GM21529 (cell line): ENCODE measurements at regions not wholly inside any gene's neighbourhood (a gene's known extent, or its start where the extent isn't known, plus 50 kb on each side); places are given as distances from the start of the nearest gene placed in this dataset.

Experiments
- ATAC-seq: cut with Tn5 transposase; IDR thresholded peaks from one replicate; pipeline ENCODE4 v1.9.1; 2021; ENCODE audit not compliant: unreplicated experiment

DNA sequence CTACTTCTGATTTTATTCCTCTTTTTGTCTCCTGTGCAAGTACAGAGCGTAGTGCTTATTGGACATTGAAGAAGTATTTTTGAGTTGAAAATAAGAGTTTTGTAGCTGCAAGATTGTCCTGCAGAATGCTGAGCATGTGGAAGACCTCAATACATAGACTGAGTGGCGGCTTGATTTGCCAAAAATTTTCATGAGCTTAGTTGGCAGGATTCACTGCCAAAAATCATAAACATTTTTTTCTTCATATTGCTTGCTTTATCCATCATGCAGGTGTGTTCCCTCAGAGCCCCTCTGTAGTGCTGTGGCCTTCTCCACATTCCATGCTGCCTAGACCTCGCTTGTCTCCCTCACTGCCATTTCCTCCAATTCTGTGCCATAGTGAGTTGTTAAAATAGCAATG, 100.1 kb downstream of the DUSP10 start:
- ATAC-seq: no peak

DNA sequence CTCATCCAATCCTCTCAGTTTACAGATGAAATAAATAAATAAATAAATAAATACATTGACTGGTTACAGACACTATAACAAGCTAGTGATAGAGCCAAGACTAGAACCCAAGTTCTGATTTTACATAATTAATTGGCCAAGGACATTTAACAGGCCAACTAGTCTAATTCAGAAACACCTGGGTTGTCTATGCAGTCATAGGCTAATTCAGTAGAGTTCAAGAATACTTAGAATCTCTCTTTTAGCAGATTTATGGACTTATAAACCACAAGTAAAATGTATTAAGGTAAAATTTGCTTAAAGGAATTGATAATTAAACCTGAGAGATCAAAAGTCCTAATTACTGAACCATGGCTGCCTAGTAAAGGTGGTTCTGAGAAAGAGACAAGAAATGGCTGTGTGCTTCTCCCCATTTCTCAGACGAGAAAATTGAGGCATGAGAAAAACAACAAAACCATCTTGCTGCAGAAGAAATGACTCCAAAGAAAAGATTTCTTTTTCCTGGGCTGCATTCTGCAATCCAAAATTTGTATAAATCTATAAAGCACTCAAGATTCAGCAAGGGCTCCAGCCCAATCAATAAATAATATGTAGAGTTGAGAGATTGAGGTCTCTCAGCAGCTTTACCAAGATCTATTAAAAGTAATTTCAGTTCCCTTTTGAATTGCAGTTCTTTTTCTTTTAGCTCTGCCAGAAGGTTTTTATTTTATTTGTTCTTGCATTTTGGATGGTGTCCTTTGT, 98.3 kb downstream of the DUSP10 start:
- peak; percentile 75 for ATAC-seq

DNA sequence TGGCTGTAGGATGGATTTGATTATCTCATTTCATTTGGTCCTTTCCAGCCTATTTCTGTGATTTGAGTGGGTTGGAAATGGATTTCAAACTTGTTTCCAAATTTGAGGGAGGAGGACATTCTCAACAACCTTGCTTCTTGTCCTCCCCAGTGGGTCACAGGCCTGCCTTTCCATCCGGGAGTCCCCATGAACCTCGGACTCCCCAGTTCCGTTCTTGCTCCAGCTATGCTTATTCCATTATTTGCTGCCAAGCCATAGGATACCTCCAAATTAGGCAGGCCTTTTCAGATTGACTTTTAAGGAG, 97.8 kb downstream of the DUSP10 start:
- ATAC-seq: peak; percentile 16

DNA sequence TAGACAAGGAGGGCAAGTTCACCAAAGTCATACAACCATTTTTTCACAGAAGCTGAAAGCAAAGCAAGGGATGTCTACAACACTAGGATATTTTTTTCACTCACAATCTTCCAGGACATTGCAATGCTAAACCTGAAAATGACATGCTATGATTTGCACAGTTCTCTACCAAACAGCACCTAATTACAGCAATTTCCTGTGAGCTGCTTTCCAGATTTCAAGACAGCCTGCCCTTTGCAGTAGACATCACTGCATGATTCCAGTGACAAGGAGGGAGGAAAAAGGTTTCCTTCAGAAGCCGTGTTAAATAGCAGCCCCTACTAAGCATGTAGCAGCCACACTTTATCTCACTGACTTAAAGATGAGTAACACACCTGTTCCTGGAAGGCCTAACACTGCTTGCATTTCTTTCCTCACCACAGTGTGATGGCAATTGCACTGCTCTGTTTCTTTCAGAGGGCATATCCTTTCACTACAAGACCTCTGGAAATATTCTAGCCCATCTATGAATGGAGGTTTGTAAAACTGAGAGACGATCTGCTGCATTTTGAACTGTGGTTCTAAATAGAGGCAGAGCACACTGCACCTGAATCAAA, 97.1 kb downstream of the DUSP10 start:
- no peak for ATAC-seq

DNA sequence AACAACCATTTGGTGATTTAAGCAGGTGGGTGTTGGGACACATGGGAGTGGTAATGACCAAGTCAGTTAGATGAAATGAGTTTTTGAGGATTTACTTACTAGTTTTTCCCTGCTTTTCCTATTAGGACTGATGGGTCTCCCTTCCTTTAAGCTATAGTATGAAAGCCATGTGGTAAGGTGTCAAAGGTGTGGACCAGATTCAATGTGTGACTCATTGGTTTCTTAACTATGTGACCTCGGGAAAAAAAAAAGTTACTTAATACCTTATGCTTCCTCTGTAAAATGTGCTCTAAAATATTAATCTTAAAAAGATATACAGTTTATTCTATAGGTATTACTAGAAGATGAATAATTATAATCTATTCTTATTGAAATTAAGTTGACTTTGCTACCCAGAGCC, 93.7 kb downstream of the DUSP10 start:
- ATAC-seq: no peak
